H54 (cell line): ENCODE measurements at regions not wholly inside any gene's neighbourhood (a gene's known extent, or its start where the extent isn't known, plus 50 kb on each side); places are given as distances from the start of the nearest gene placed in this dataset.

Experiments used
- DNase-seq: peaks from one replicate; pipeline ENCODE4 v3.0.0; 2011; ENCODE audit warnings: low spot score, mixed read lengths; ENCODE audit not compliant: insufficient read length
- FAIRE-seq: peaks from 3 replicates; lab custom pipeline; 2011; peaks lifted over from hg19 to GRCh38; lab: Jason Lieb, UNC
- POLR2A ChIP-seq: IDR thresholded peaks from 2 replicates; pipeline ENCODE4 v1.6.1; 2011; ENCODE audit warnings: low read depth, mild to moderate bottlenecking, low read length

DNA sequence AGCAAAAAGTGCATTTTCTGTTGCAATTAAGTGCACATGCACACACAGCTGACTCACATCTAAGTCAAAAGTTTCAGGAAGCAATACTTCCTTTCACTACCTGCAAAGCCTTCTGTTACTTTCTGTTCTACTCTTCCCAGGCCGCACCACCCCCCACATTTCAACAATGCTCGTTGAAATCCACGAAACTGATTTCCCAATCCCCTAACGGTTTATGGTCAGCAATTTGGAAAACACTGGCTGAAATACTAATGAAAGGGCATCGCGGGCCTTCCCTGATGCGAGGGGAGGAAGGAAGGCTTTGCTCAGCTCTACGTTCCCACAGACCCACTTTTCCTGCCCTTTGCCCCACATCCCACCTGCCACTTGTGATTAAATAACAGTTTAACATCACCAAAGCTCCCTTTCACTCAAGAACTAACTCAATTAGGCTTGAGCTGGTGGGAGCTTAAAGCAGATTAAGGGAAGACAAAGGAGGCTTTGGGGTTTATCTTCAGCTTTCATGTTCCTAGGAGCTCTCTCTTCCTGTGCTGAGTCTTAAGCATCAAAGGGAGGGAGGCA, 243.2 kb upstream of the RAB4A start:
- no peak for FAIRE-seq
- TF ChIP-seq POLR2A, result no peak
- no peak for DNase-seq

DNA sequence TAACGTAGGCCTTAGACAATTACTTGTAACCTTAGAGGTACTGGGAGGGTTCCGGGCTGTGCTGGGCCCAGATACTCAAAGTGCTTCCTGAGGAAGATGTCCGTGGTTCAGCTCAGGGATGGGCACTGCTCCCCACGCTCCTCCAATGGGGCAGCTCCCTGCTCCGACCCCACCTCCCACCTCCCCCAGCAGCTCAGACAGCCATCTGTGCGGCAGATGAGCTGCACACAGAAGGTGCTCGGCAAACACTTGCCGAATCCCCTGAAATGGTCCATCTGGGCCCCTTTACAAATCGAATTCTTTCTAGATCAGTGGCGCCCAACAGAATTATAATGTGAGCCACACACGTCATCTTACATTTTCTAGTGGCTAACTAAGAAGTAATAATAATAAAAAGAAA, 242.4 kb upstream of the RAB4A start:
- DNase-seq (no peak), FAIRE-seq (no peak)
- TF ChIP-seq POLR2A, result no peak

DNA sequence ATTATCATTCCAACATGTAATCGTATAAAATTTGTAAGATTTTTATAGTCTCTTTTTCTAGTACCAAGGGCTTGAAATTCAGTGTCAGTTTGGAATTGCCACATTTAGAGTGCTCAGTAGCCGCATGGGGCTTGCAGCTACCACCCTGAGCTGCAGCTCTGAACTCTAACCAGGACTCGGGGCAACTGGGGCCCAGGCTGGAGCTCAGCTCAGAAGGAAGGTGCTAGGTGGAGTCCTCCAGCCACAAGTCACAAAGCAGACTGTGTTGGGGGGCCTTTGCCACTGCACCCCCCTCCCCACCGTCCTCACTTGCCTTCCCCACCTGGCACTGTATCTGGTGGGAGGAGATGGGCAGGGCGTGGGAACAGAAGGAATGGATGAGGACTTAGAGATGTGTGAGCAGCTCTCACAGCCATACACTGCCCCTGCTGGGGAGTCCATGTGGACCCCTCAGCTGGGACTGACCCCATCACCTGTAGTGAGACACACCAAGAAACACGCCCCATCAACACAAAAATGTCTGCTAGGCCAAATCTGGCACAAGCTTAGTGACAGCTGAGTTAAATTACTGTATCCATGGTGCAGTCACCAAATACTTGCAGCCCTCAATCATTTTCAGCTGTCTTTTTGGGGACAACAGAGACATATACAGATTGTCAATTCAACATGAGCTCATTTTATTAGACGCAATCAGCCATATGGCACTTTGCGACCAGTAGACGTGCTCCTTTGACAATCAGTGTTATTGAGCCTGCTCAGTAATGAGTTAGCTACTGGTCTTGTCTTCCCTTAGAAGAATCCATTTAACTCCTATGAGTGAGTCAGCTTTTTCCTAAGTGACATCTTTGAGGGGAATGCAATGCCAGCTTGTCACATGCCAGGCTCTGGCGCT, 241.7 kb upstream of the RAB4A start:
- DNase-seq, result no peak
- no peak for TF ChIP-seq POLR2A
- no peak for FAIRE-seq

- TF ChIP-seq POLR2A, result no peak
- DNase-seq, result no peak
- no peak for FAIRE-seq
Observed at GRCh38 chr1:229029879-229030235, 241.1 kb upstream of the RAB4A start.

- no peak for DNase-seq
- FAIRE-seq, result no peak
- no peak for TF ChIP-seq POLR2A
Observed at GRCh38 chr1:229030630-229031029, 240.3 kb upstream of the RAB4A start.

DNA sequence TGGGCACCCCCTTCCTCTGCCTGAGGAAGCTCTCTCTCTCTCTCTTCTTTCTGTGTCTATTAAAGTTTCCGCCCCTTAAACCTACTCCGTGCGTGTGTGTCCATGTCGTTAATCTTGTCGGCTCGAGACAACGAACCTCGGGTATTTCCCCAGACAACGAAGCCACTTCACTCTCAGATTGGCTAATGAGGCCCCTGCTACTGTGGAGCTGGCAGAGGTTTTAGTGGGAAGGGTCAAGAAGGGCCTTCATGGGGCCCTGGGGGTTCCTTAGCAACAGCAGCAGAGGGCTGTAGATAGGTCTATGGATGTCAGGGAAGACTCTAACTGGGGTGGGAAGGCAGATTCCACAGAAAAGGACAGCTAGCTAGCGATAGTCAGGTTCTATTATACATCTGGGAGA, 239.8 kb upstream of the RAB4A start:
- TF ChIP-seq POLR2A, result no peak
- FAIRE-seq (no peak), DNase-seq (no peak)

- TF ChIP-seq POLR2A, result no peak
- DNase-seq (no peak), FAIRE-seq (no peak)
Observed at GRCh38 chr1:229031481-229032341, 239.2 kb upstream of the RAB4A start.

- TF ChIP-seq POLR2A, result no peak
- FAIRE-seq (no peak), DNase-seq (no peak)
Observed at GRCh38 chr1:229032375-229032774, 238.5 kb upstream of the RAB4A start.

DNA sequence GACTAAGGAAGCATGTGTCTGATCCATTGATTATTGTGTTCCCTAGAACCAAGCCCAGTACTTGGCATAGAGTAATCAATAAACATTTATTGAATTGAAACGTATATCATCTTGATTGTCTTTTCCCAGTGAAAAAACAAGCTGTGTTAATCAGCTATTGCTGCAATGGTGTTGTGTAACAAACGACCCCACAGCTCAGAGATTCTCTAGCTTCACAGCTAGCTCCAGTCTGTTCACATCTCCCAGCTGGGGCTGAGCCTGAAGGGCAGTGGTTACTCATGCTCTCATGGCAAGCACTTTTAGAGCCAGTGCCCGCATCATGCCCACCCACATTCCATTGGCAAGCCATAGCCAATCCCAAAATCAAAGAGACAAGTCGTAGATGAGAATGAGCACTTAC, 237.4 kb upstream of the RAB4A start:
- no peak for TF ChIP-seq POLR2A
- no peak for DNase-seq
- FAIRE-seq, result no peak

DNA sequence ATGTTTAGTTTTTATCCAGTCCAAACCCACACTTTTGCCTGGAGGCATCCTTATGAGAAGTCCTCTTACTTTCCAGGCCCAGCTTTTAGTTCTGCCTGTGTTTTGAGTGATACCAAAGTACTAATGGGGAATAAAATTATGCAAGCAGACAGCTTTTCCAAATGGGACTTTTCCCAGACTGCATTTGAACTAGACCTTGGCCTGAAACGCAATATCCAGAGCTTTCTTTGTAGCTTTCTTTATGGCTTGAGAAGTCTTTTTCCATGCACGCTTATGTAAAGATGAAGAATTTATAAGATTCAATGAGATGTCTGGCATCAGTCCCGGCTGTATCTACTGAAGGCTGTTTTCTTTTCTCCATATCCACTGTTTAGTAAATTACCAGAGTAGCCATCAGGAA, 236.6 kb upstream of the RAB4A start:
- DNase-seq (no peak), FAIRE-seq (no peak)
- TF ChIP-seq POLR2A, result no peak

- TF ChIP-seq POLR2A, result no peak
- DNase-seq, result no peak
- FAIRE-seq, result no peak
Observed at GRCh38 chr1:229035054-229035747, 235.7 kb upstream of the RAB4A start.

DNA sequence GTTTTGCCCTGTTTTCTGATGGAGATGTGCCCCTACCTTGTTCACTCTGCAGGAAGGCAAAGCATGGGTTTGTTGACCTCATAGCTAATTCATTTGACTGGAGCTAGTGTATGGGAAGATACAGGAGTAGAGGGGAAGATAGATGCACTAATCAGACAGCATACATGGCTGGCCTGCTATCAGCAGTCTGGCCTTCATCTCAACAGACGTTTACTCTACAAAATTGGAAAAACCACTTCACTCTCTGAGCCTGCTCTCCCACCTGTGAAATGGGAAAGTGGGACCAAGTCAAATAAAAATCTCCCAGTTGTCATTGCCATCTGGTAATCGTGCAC, 235.2 kb upstream of the RAB4A start:
- no peak for TF ChIP-seq POLR2A
- no peak for DNase-seq
- FAIRE-seq, result no peak

GRCh38 chr1:229037806-229038405, 233.0 kb upstream of the RAB4A start:
- no peak for DNase-seq
- TF ChIP-seq POLR2A, result no peak
- FAIRE-seq, result no peak

DNA sequence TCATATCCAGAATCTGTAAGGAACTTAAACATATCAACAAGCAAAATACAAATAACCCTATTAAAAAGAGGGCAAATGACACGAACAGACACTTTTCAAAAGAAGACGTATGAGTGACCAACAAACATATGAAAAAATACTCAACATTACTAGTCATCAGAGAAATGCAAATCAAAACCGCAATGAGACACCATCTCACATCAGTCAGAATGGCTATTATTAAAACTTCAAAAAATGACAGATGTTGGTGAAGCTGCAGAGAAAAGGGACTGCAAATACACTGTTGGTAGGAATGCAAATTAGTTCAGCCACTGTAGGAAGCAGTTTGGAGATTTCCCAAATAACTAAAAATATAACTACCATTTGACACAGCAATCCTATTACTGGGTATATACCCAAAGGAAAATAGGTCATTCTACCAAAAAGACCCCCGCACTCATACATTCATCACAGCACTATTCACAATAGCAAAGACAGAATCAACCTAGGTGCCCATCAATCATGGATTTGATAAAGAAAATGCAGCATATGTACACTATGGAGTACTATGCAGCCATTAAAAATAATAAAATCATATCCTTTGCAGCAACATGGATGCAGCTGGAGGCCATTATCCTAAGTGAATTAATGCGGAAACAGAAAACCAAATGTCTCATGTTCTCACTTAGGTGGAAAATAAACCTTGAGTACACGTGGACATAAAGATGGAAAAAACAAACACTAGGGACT, 230.1 kb upstream of the RAB4A start:
- DNase-seq, result no peak
- FAIRE-seq, result no peak
- no peak for TF ChIP-seq POLR2A
